ENCODE measurements at regions not wholly inside any gene's neighbourhood (a gene's known extent, or its start where the extent isn't known, plus 50 kb on each side); places are given as distances from the start of the nearest gene placed in this dataset.

GRCh38 chrX:9133426-9133825 is 99.5 kb upstream of the FAM9B start:
- intact Hi-C loops (cut with micrococcal nuclease): no loop called here
- Histone ChIP-seq H3K27me3 (replicated peaks in 1 of 4; ENCODE audit: control extremely low read depth in 1 of 4, control insufficient read depth in 3 of 4, insufficient read depth in 4 of 4, low read length in 3 of 4) (no peaks in the 10 kb centered on the region), H3K4me2 (replicated peaks; ENCODE audit: low read depth, low read length, poor library complexity, severe bottlenecking) (no peak overlapping the region), H3K79me2 (ENCODE audit: control insufficient read depth, insufficient read depth, low read length) (no peaks in the 10 kb centered on the region), H3K9ac (ENCODE audit: low read length) (no peak overlapping the region), H3K9me3 (ENCODE audit: control extremely low read depth in 1 of 3, control insufficient read depth in 2 of 3, insufficient read depth in 1 of 3, low read length in 2 of 3) (no peaks in the 10 kb centered on the region), H3K4me3 (ENCODE audit: control extremely low read depth in 1 of 5, extremely low read depth in 1 of 5, insufficient read depth in 1 of 5, low read depth in 2 of 5, low read length in 4 of 5) (no peak overlapping the region), H3K27ac (ENCODE audit: low read length in 2 of 2) (no peak overlapping the region), H4K20me1 (ENCODE audit: control insufficient read depth, insufficient read depth, low read length, poor library complexity, severe bottlenecking) (no peaks in the 10 kb centered on the region), H2AFZ (ENCODE audit: insufficient read depth, low read depth, low read length, poor library complexity, severe bottlenecking) (no peak overlapping the region), H3K4me1 (ENCODE audit: control insufficient read depth in 2 of 2, insufficient read depth in 2 of 2, low read length in 2 of 2) (no peaks in the 10 kb centered on the region), H3K36me3 (replicated peaks in 1 of 2; ENCODE audit: control extremely low read depth in 1 of 2, control insufficient read depth in 1 of 2, extremely low read depth in 1 of 2, insufficient read depth in 2 of 2, low read length in 1 of 2) (no peaks in the 10 kb centered on the region)
- DNase-seq: no peak
- WGBS (ENCODE audit: insufficient coverage): no CpG with 5 or more reads among the region's 1 CpG
- Mint-ChIP-seq H3K27ac (no peak overlapping the region), H3K4me3 (no peak overlapping the region), H3K9me3 (ENCODE audit: insufficient read depth) (peaks cover 2% of the 10 kb centered on the region), H3K27me3 (no peaks in the 10 kb centered on the region), H3K4me1 (no peaks in the 10 kb centered on the region)
- TF ChIP-seq EZH2 (IDR thresholded peaks at IDR 0.05; ENCODE audit: borderline replicate concordance, insufficient read depth, low read depth, low read length, poor library complexity, severe bottlenecking): no peak
- no peak for TF ChIP-seq CTCF (IDR thresholded peaks at IDR 0.05)
- no peak for ATAC-seq (ENCODE audit: low read depth)
- POLR2A ChIA-PET: no interaction called here
- CTCF ChIA-PET: no interaction called here

- Mint-ChIP-seq H3K27me3 (no peaks in the 10 kb centered on the region), H3K9me3 (ENCODE audit: insufficient read depth) (peaks cover 2% of the 10 kb centered on the region), H3K4me3 (no peak overlapping the region), H3K27ac (no peak overlapping the region), H3K4me1 (no peaks in the 10 kb centered on the region)
- no peak overlapping the region for H3K9ac ChIP-seq (ENCODE audit: low read length)
- H4K20me1 ChIP-seq (ENCODE audit: control insufficient read depth, insufficient read depth, low read length, poor library complexity, severe bottlenecking): no peaks in the 10 kb centered on the region
- H3K27me3 ChIP-seq (replicated peaks in 1 of 4; ENCODE audit: control extremely low read depth in 1 of 4, control insufficient read depth in 3 of 4, insufficient read depth in 4 of 4, low read length in 3 of 4): no peaks in the 10 kb centered on the region
- no peaks in the 10 kb centered on the region for H3K4me1 ChIP-seq (ENCODE audit: control insufficient read depth in 2 of 2, insufficient read depth in 2 of 2, low read length in 2 of 2)
- no peak overlapping the region for H3K4me3 ChIP-seq (ENCODE audit: control extremely low read depth in 1 of 5, extremely low read depth in 1 of 5, insufficient read depth in 1 of 5, low read depth in 2 of 5, low read length in 4 of 5)
- no peak for DNase-seq
- no peaks in the 10 kb centered on the region for H3K36me3 ChIP-seq (replicated peaks in 1 of 2; ENCODE audit: control extremely low read depth in 1 of 2, control insufficient read depth in 1 of 2, extremely low read depth in 1 of 2, insufficient read depth in 2 of 2, low read length in 1 of 2)
- CTCF ChIA-PET: no interaction called here
- H3K4me2 ChIP-seq (replicated peaks; ENCODE audit: low read depth, low read length, poor library complexity, severe bottlenecking): no peak overlapping the region
- ATAC-seq (ENCODE audit: low read depth): no peak
- POLR2A ChIA-PET: no interaction called here
- no peak overlapping the region for H2AFZ ChIP-seq (ENCODE audit: insufficient read depth, low read depth, low read length, poor library complexity, severe bottlenecking)
- H3K79me2 ChIP-seq (ENCODE audit: control insufficient read depth, insufficient read depth, low read length): no peaks in the 10 kb centered on the region
- intact Hi-C loops (cut with micrococcal nuclease): no loop called here
- H3K27ac ChIP-seq (ENCODE audit: low read length in 2 of 2): no peak overlapping the region
- no peaks in the 10 kb centered on the region for H3K9me3 ChIP-seq (ENCODE audit: control extremely low read depth in 1 of 3, control insufficient read depth in 2 of 3, insufficient read depth in 1 of 3, low read length in 2 of 3)
- WGBS (ENCODE audit: insufficient coverage): 93% methylated on average over 5 of the region's 6 CpGs
- TF ChIP-seq EZH2 (IDR thresholded peaks at IDR 0.05; ENCODE audit: borderline replicate concordance, insufficient read depth, low read depth, low read length, poor library complexity, severe bottlenecking) (no peak), CTCF (IDR thresholded peaks at IDR 0.05) (no peak)
These were observed 100.4 kb upstream of the FAM9B start for GRCh38 chrX:9134366-9134765.

Data from B cell (primary cell).